ENCODE measurements at regions not wholly inside any gene's neighbourhood (a gene's known extent, or its start where the extent isn't known, plus 50 kb on each side); places are given as distances from the start of the nearest gene placed in this dataset.

GRCh38 chr11:113595810-113596594, 110.1 kb downstream of the TMPRSS5 start:
- TF ChIP-seq NFRKB (IDR thresholded peaks at IDR 0.05) (no peak), ZNF384 (IDR thresholded peaks at IDR 0.05) (no peak), HDGF (IDR thresholded peaks at IDR 0.05; ENCODE audit: borderline replicate concordance) (no peak), ARNT (IDR thresholded peaks at IDR 0.05) (no peak), TARDBP (IDR thresholded peaks at IDR 0.05) (no peak), FOXA1 (IDR thresholded peaks at IDR 0.05) (no peak), LEF1 (IDR thresholded peaks at IDR 0.05; ENCODE audit: borderline replicate concordance) (no peak), BHLHE40 (IDR thresholded peaks at IDR 0.05; ENCODE audit: borderline replicate concordance) (no peak), SP1 (IDR thresholded peaks at IDR 0.05) (no peak), ELF4 (IDR thresholded peaks at IDR 0.05) (no peak), CTBP1 (IDR thresholded peaks at IDR 0.05; ENCODE audit: borderline replicate concordance) (no peak), PKNOX1 (IDR thresholded peaks at IDR 0.05) (no peak), FOXM1 (IDR thresholded peaks at IDR 0.05; ENCODE audit: borderline replicate concordance) (no peak), SUZ12 (IDR thresholded peaks at IDR 0.05) (no peak), L3MBTL2 (conservative IDR thresholded peaks at IDR 0.05) (no peak), FOXK2 (IDR thresholded peaks at IDR 0.05) (no peak)
- POLR2A ChIA-PET: no interaction called here
- no peak for DNase-seq (ENCODE audit: extremely low spot score)
- CTCF ChIA-PET: interaction anchor here (0.6 kb wide), 1 partner anchor 41 kb away, joined by 3 read pairs; no protein-coding TSS in a partner anchor

- no peak for TF ChIP-seq CTBP1 (IDR thresholded peaks at IDR 0.05; ENCODE audit: borderline replicate concordance)
- TF ChIP-seq ELF4 (IDR thresholded peaks at IDR 0.05): no peak
- no peak for TF ChIP-seq FOXK2 (IDR thresholded peaks at IDR 0.05)
- TF ChIP-seq TARDBP (IDR thresholded peaks at IDR 0.05): no peak
- no peak for TF ChIP-seq ZNF384 (IDR thresholded peaks at IDR 0.05)
- TF ChIP-seq LEF1 (IDR thresholded peaks at IDR 0.05; ENCODE audit: borderline replicate concordance): no peak
- TF ChIP-seq ARNT (IDR thresholded peaks at IDR 0.05): no peak
- TF ChIP-seq L3MBTL2 (conservative IDR thresholded peaks at IDR 0.05): no peak
- ChIA-PET POLR2A (no interaction called here), CTCF (no interaction called here)
- DNase-seq (ENCODE audit: extremely low spot score): no peak
These were observed 112.3 kb downstream of the TMPRSS5 start for GRCh38 chr11:113593698-113594308.

GRCh38 chr11:113591117-113591516, 115.0 kb downstream of the TMPRSS5 start:
- TF ChIP-seq ARNT (IDR thresholded peaks at IDR 0.05) (no peak), CTBP1 (IDR thresholded peaks at IDR 0.05; ENCODE audit: borderline replicate concordance) (no peak), SUZ12 (IDR thresholded peaks at IDR 0.05) (no peak), PKNOX1 (IDR thresholded peaks at IDR 0.05) (no peak), FOXM1 (IDR thresholded peaks at IDR 0.05; ENCODE audit: borderline replicate concordance) (no peak), BHLHE40 (IDR thresholded peaks at IDR 0.05; ENCODE audit: borderline replicate concordance) (no peak), SP1 (IDR thresholded peaks at IDR 0.05) (no peak), FOXA1 (IDR thresholded peaks at IDR 0.05) (no peak), ELF4 (IDR thresholded peaks at IDR 0.05) (no peak), NFRKB (IDR thresholded peaks at IDR 0.05) (no peak), L3MBTL2 (conservative IDR thresholded peaks at IDR 0.05) (no peak), LEF1 (IDR thresholded peaks at IDR 0.05; ENCODE audit: borderline replicate concordance) (no peak), FOXK2 (IDR thresholded peaks at IDR 0.05) (no peak)
- CTCF ChIA-PET: no interaction called here
- POLR2A ChIA-PET: no interaction called here
- DNase-seq (ENCODE audit: extremely low spot score): no peak

- no peak for DNase-seq (ENCODE audit: extremely low spot score)
- TF ChIP-seq FOXM1 (IDR thresholded peaks at IDR 0.05; ENCODE audit: borderline replicate concordance): no peak
- TF ChIP-seq PKNOX1 (IDR thresholded peaks at IDR 0.05): no peak
- no peak for TF ChIP-seq SUZ12 (IDR thresholded peaks at IDR 0.05)
- no peak for TF ChIP-seq ELF4 (IDR thresholded peaks at IDR 0.05)
- no peak for TF ChIP-seq ZNF384 (IDR thresholded peaks at IDR 0.05)
- TF ChIP-seq NFRKB (IDR thresholded peaks at IDR 0.05): no peak
- CTCF ChIA-PET: interaction anchor here (1.3 to 1.5 kb wide), 2 partner anchors 103 to 209 kb away, joined by 3 read pairs; no protein-coding TSS in a partner anchor
- POLR2A ChIA-PET: no interaction called here
These were observed 112.1 kb upstream of the DRD2 start for GRCh38 chr11:113587308-113587739.

GRCh38 chr11:113584371-113584770, 109.2 kb upstream of the DRD2 start:
- POLR2A ChIA-PET: no interaction called here

More at GRCh38 chr11:113584371-113584770, 109.2 kb upstream of the DRD2 start:
- DNase-seq (ENCODE audit: extremely low spot score): no peak
- no peak for TF ChIP-seq FOXK2 (IDR thresholded peaks at IDR 0.05)
- no peak for TF ChIP-seq ZNF384 (IDR thresholded peaks at IDR 0.05)
- TF ChIP-seq LEF1 (IDR thresholded peaks at IDR 0.05; ENCODE audit: borderline replicate concordance): no peak
- TF ChIP-seq CTBP1 (IDR thresholded peaks at IDR 0.05; ENCODE audit: borderline replicate concordance): no peak
- no peak for TF ChIP-seq L3MBTL2 (conservative IDR thresholded peaks at IDR 0.05)
- no peak for TF ChIP-seq HDGF (IDR thresholded peaks at IDR 0.05; ENCODE audit: borderline replicate concordance)
- TF ChIP-seq ELF4 (IDR thresholded peaks at IDR 0.05): no peak
- TF ChIP-seq FOXA1 (IDR thresholded peaks at IDR 0.05): no peak
- TF ChIP-seq FOXM1 (IDR thresholded peaks at IDR 0.05; ENCODE audit: borderline replicate concordance): no peak
- no peak for TF ChIP-seq BHLHE40 (IDR thresholded peaks at IDR 0.05; ENCODE audit: borderline replicate concordance)
- TF ChIP-seq PKNOX1 (IDR thresholded peaks at IDR 0.05): no peak
- TF ChIP-seq NFRKB (IDR thresholded peaks at IDR 0.05): no peak
- CTCF ChIA-PET: no interaction called here

Measured in HEK293T (cell line).